OCI-LY7 (cell line): ENCODE measurements at regions not wholly inside any gene's neighbourhood (a gene's known extent, or its start where the extent isn't known, plus 50 kb on each side); places are given as distances from the start of the nearest gene placed in this dataset.

ENCODE experiments used
- BruUV-seq: library from RNA; stranded (reverse); fragments of 400-500 nt; replicated peaks from 2 replicates; lab custom pipeline; 2021; lab: Mats Ljungman, UMichigan
- CTCF ChIA-PET: fragments of 300-600 bp; sonication (Branson Sonifier 250); formaldehyde crosslinking; loops from one replicate; lab custom pipeline; 2022; ENCODE audit warnings: antibody characterized with exemption; ENCODE audit not compliant: unreplicated experiment; lab: Charles Lee
- POLR2A ChIA-PET: fragments of 300-600 bp; sonication (Branson Sonifier 250); formaldehyde crosslinking; loops from one replicate; lab custom pipeline; 2022; ENCODE audit warnings: antibody characterized with exemption; lab: Charles Lee
- DNase-seq: peaks from one replicate; pipeline ENCODE4 v3.0.0-alpha.2; 2015; ENCODE audit warnings: low spot score
- H2AFZ ChIP-seq: fragments of 200-600 bp; sonication (generic), shearing (Covaris generic); 2 replicates; pipeline ENCODE4 v1.6.1; 2014; ENCODE audit warnings: mild to moderate bottlenecking, antibody characterized with exemption, low read length, moderate library complexity
- H3K27ac ChIP-seq: fragments of 200-600 bp; sonication (generic); 2 replicates; pipeline ENCODE4 v1.5.1; 2014; ENCODE audit warnings: mixed run types, low read depth, mild to moderate bottlenecking, moderate library complexity, low read length, inconsistent platforms; ENCODE audit not compliant: poor library complexity, severe bottlenecking
- H3K36me3 ChIP-seq: fragments of 200-600 bp; sonication (generic); 2 replicates; pipeline ENCODE4 v1.6.1; 2014; ENCODE audit warnings: mild to moderate bottlenecking, antibody characterized with exemption, low read length, moderate library complexity, mixed read lengths; ENCODE audit not compliant: insufficient read depth
- H3K4me1 ChIP-seq: fragments of 200-600 bp; sonication (generic); 2 replicates; pipeline ENCODE4 v1.5.1; 2014; ENCODE audit warnings: mild to moderate bottlenecking, low read length; ENCODE audit not compliant: insufficient read depth, poor library complexity, severe bottlenecking
- H3K4me2 ChIP-seq: fragments of 200-600 bp; sonication (generic); 2 replicates; pipeline ENCODE4 v1.6.1; 2014; ENCODE audit warnings: mild to moderate bottlenecking, low read length
- H3K4me3 ChIP-seq: fragments of 200-600 bp; sonication (generic); 2 replicates; pipeline ENCODE4 v1.5.1; 2014; ENCODE audit warnings: mild to moderate bottlenecking, low read depth, low read length; ENCODE audit not compliant: poor library complexity, severe bottlenecking
- H3K79me2 ChIP-seq: fragments of 200-600 bp; sonication (generic); 2 replicates; pipeline ENCODE4 v1.6.1; 2016; ENCODE audit warnings: low read depth, mild to moderate bottlenecking, low read length, moderate library complexity, mixed read lengths; ENCODE audit not compliant: insufficient read depth
- H3K9me2 ChIP-seq: fragments of 200-600 bp; sonication (generic); 2 replicates; pipeline ENCODE4 v1.6.1; 2016; ENCODE audit warnings: mild to moderate bottlenecking, low read length, mixed read lengths; ENCODE audit not compliant: insufficient read depth
- H3K9me3 ChIP-seq: fragments of 200-600 bp; sonication (generic); 2 replicates; pipeline ENCODE4 v1.6.1; 2014; ENCODE audit warnings: mild to moderate bottlenecking, mixed run types, low read length, mixed read lengths
- H4K20me1 ChIP-seq: fragments of 200-600 bp; sonication (generic); 2 replicates; pipeline ENCODE4 v1.6.1; 2014; ENCODE audit warnings: mild to moderate bottlenecking, antibody characterized with exemption, low read length, moderate library complexity, mixed read lengths; ENCODE audit not compliant: insufficient read depth
- EZH2phosphoT487 ChIP-seq: fragments of 200-600 bp; sonication (generic); IDR thresholded peaks from 2 replicates; pipeline ENCODE4 v1.6.1; 2018; ENCODE audit warnings: low read depth, borderline replicate concordance, mild to moderate bottlenecking, mixed run types, antibody characterized with exemption, low read length, moderate library complexity, mixed read lengths
- intact Hi-C: fragments of 100-400 bp; cut with micrococcal nuclease; formaldehyde crosslinking; loops from one replicate; pipeline ENCODE4 v1.10.0; 2022; ENCODE audit not compliant: unreplicated experiment
- TF ChIP-seq, protein P1 (sequence below): fragments of 200-600 bp; sonication (generic); conservative IDR thresholded peaks from 2 replicates; pipeline ENCODE4 v1.5.1; 2014; ENCODE audit warnings: mild to moderate bottlenecking, antibody characterized with exemption, low read length, moderate library complexity, mixed read lengths

GRCh38 chr5:122639864-122640263, 135.0 kb upstream of the SNX2 start:
- POLR2A ChIA-PET, result interaction anchor here (0.7 kb wide), 1 partner anchor 1119 kb away, joined by 3 read pairs; no protein-coding TSS in a partner anchor
- 0 out of 2 replicates have a peak, but pooled peaks cover 4% of the 10 kb centered on the region for H4K20me1 ChIP-seq
- no peak overlapping the region for H3K4me2 ChIP-seq
- intact Hi-C loops, result no loop called here
- H3K36me3 ChIP-seq, result no peaks in the 10 kb centered on the region
- CTCF ChIA-PET, result no interaction called here
- no peak overlapping the region for H3K27ac ChIP-seq
- TF ChIP-seq, protein P1, sequence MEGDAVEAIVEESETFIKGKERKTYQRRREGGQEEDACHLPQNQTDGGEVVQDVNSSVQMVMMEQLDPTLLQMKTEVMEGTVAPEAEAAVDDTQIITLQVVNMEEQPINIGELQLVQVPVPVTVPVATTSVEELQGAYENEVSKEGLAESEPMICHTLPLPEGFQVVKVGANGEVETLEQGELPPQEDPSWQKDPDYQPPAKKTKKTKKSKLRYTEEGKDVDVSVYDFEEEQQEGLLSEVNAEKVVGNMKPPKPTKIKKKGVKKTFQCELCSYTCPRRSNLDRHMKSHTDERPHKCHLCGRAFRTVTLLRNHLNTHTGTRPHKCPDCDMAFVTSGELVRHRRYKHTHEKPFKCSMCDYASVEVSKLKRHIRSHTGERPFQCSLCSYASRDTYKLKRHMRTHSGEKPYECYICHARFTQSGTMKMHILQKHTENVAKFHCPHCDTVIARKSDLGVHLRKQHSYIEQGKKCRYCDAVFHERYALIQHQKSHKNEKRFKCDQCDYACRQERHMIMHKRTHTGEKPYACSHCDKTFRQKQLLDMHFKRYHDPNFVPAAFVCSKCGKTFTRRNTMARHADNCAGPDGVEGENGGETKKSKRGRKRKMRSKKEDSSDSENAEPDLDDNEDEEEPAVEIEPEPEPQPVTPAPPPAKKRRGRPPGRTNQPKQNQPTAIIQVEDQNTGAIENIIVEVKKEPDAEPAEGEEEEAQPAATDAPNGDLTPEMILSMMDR, result no peak
- TF ChIP-seq EZH2phosphoT487, result no peak
- no peaks in the 10 kb centered on the region for H3K9me3 ChIP-seq
- H3K4me1 ChIP-seq, result no peaks in the 10 kb centered on the region
- no peaks in the 10 kb centered on the region for H3K9me2 ChIP-seq
- no peak for DNase-seq
- H2AFZ ChIP-seq, result no peak overlapping the region
- no peak overlapping the region for H3K4me3 ChIP-seq
- H3K79me2 ChIP-seq, result no peaks in the 10 kb centered on the region
- no TSS peak for BruUV-seq

DNA sequence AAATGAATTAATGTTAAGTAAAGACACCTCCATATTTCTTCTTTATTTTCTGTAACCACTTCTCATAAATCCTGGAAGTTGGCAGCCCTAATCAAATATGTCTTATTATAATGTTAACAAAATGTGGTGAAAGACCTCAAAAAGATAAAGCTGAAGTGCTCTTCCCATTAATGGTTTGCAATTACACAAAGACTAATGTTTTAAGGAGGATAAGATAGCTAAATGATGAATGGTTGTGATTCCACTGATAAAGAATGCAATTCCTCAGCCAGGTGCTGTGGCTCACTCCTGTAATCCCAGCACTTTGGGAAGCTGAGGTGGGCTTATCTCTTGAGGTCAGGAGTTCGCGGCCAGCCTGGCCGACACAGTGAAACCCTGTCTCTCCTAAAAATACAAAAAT, 125.8 kb upstream of the SNX2 start:
- H3K4me3 ChIP-seq, result no peak overlapping the region
- H3K4me2 ChIP-seq, result no peak overlapping the region
- intact Hi-C loops, result no loop called here
- H2AFZ ChIP-seq, result no peak overlapping the region
- POLR2A ChIA-PET, result no interaction called here
- no peaks in the 10 kb centered on the region for H3K9me2 ChIP-seq
- TF ChIP-seq EZH2phosphoT487, result no peak
- TF ChIP-seq, protein P1, result no peak
- H3K4me1 ChIP-seq, result no peaks in the 10 kb centered on the region
- H3K79me2 ChIP-seq, result no peaks in the 10 kb centered on the region
- DNase-seq, result no peak
- no peaks in the 10 kb centered on the region for H3K36me3 ChIP-seq
- no TSS peak for BruUV-seq
- H3K9me3 ChIP-seq, result no peaks in the 10 kb centered on the region
- H4K20me1 ChIP-seq, result no peaks in the 10 kb centered on the region
- no peak overlapping the region for H3K27ac ChIP-seq
- CTCF ChIA-PET, result no interaction called here

GRCh38 chr5:122653087-122654017, 121.5 kb upstream of the SNX2 start:
- no peaks in the 10 kb centered on the region for H3K4me1 ChIP-seq
- DNase-seq, result no peak
- intact Hi-C loops, result no loop called here
- TF ChIP-seq, protein P1, result no peak
- TF ChIP-seq EZH2phosphoT487, result no peak
- no peak overlapping the region for H3K4me3 ChIP-seq
- no peaks in the 10 kb centered on the region for H3K9me3 ChIP-seq
- POLR2A ChIA-PET, result interaction anchor here (0.6 kb wide), 3 partner anchors 17 to 276 kb away, joined by 3 to 9 read pairs (median 4); no protein-coding TSS in a partner anchor
- no peak overlapping the region for H3K27ac ChIP-seq
- no peak overlapping the region for H3K4me2 ChIP-seq
- BruUV-seq, result no TSS peak
- no peaks in the 10 kb centered on the region for H3K36me3 ChIP-seq
- CTCF ChIA-PET, result no interaction called here
- H4K20me1 ChIP-seq, result no peaks in the 10 kb centered on the region
- H2AFZ ChIP-seq, result no peak overlapping the region
- H3K79me2 ChIP-seq, result no peaks in the 10 kb centered on the region
- no peaks in the 10 kb centered on the region for H3K9me2 ChIP-seq
